B cell (primary cell): ENCODE measurements at regions not wholly inside any gene's neighbourhood (a gene's known extent, or its start where the extent isn't known, plus 50 kb on each side); places are given as distances from the start of the nearest gene placed in this dataset.

Experiments used
- ATAC-seq: fragments of 200-7000 bp; cut with Tn5 transposase; one replicate; pipeline ENCODE4 v1.10.0; 2021; ENCODE audit warnings: low read depth, mild to moderate bottlenecking, moderate number of reproducible peaks, moderate library complexity
- CTCF ChIA-PET: fragments of 350-600 bp; sonication (Branson Sonifier 250); formaldehyde crosslinking; loops from one replicate; lab custom pipeline; 2021; ENCODE audit warnings: antibody characterized with exemption, inconsistent platforms; lab: Charles Lee
- POLR2A ChIA-PET: fragments of 350-600 bp; sonication (Branson Sonifier 250); formaldehyde crosslinking; loops from one replicate; lab custom pipeline; 2021; ENCODE audit warnings: antibody characterized with exemption; lab: Charles Lee
- DNase-seq: peaks from one replicate; pipeline ENCODE4 v3.0.0; 2013
- H2AFZ ChIP-seq: 2 replicates; pipeline ENCODE4 v1.6.1; 2012; ENCODE audit warnings: mild to moderate bottlenecking, low read depth, low read length; ENCODE audit not compliant: insufficient read depth, poor library complexity, severe bottlenecking
- H3K27ac ChIP-seq, 2 donors: 1 replicate in 1 of 2; 2 replicates in 1 of 2; pipeline ENCODE4 v1.5.1; 2012 to 2013; ENCODE audit warnings: low read length in 2 of 2, mild to moderate bottlenecking in 2 of 2, moderate library complexity in 1 of 2
- H3K27me3 ChIP-seq, 4 experiments: fragments of 200-600 bp in 1 of 4; sonication (generic) in 1 of 4; replicated peaks in 1 of 4; 1 replicate in 2 of 4; 2 replicates in 2 of 4; pipeline versions ENCODE4 v1.6.1 to v1.7.0; 2013 to 2016; ENCODE audit warnings: low read length in 3 of 4, mild to moderate bottlenecking in 2 of 4, mixed read lengths in 1 of 4, moderate library complexity in 1 of 4; ENCODE audit not compliant: insufficient read depth in 4 of 4, control insufficient read depth in 3 of 4; ENCODE audit errors: control extremely low read depth in 1 of 4
- H3K36me3 ChIP-seq, 2 experiments: replicated peaks in 1 of 2; 1 replicate in 1 of 2; 2 replicates in 1 of 2; pipeline versions ENCODE4 v1.6.1 to v1.7.1; 2013; ENCODE audit warnings: low read length in 1 of 2; ENCODE audit not compliant: insufficient read depth in 2 of 2, control insufficient read depth in 1 of 2; ENCODE audit errors: control extremely low read depth in 1 of 2, extremely low read depth in 1 of 2
- H3K4me1 ChIP-seq, 2 donors: fragments of 200-600 bp in 1 of 2; sonication (generic) in 1 of 2; 1 replicate in 1 of 2; 2 replicates in 1 of 2; pipeline versions ENCODE4 v1.5.1 to v1.6.1; 2013 to 2017; ENCODE audit warnings: low read length in 2 of 2; ENCODE audit not compliant: control insufficient read depth in 2 of 2, insufficient read depth in 2 of 2
- H3K4me2 ChIP-seq: replicated peaks from 2 replicates; pipeline ENCODE3; 2012; ENCODE audit warnings: mild to moderate bottlenecking, low read depth, low read length; ENCODE audit not compliant: poor library complexity, severe bottlenecking
- H3K4me3 ChIP-seq, 5 experiments: fragments of 200-600 bp in 1 of 5; sonication (generic) in 1 of 5; 1 replicate in 3 of 5; 2 replicates in 2 of 5; pipeline versions ENCODE4 v1.5.1 to v1.7.0; 2011 to 2016; ENCODE audit warnings: low read length in 4 of 5, mild to moderate bottlenecking in 4 of 5, low read depth in 2 of 5, control low read depth in 1 of 5, moderate library complexity in 1 of 5; ENCODE audit not compliant: insufficient read depth in 1 of 5; ENCODE audit errors: control extremely low read depth in 1 of 5, extremely low read depth in 1 of 5
- H3K79me2 ChIP-seq: fragments of 200-600 bp; sonication (generic); one replicate; pipeline ENCODE4 v1.6.0; 2016; ENCODE audit warnings: low read length; ENCODE audit not compliant: control insufficient read depth, insufficient read depth
- H3K9ac ChIP-seq: fragments of 200-600 bp; sonication (generic); 2 replicates; pipeline ENCODE4 v1.6.1; 2017; ENCODE audit warnings: mild to moderate bottlenecking, low read length, moderate library complexity
- H3K9me3 ChIP-seq, 3 donors: one replicate each; pipeline versions ENCODE4 v1.6.1 to v1.7.1; 2013; ENCODE audit warnings: low read length in 2 of 3; ENCODE audit not compliant: control insufficient read depth in 2 of 3, insufficient read depth in 1 of 3; ENCODE audit errors: control extremely low read depth in 1 of 3
- H4K20me1 ChIP-seq: 2 replicates; pipeline ENCODE4 v1.6.0; 2012; ENCODE audit warnings: mild to moderate bottlenecking, low read length; ENCODE audit not compliant: insufficient read depth, control insufficient read depth, poor library complexity, severe bottlenecking
- H3K27ac Mint-ChIP-seq: one replicate; pipeline ENCODE4 v1.8.0; 2021; ENCODE audit warnings: mixed read lengths
- H3K27me3 Mint-ChIP-seq: one replicate; pipeline ENCODE4 v1.8.0; 2021; ENCODE audit warnings: mixed read lengths
- H3K4me1 Mint-ChIP-seq: one replicate; pipeline ENCODE4 v1.8.0; 2021; ENCODE audit warnings: mixed read lengths
- H3K4me3 Mint-ChIP-seq: one replicate; pipeline ENCODE4 v1.8.0; 2021; ENCODE audit warnings: mixed read lengths
- H3K9me3 Mint-ChIP-seq: one replicate; pipeline ENCODE4 v1.8.0; 2022; ENCODE audit warnings: mixed read lengths; ENCODE audit not compliant: insufficient read depth
- CTCF ChIP-seq: fragments of 200-600 bp; IDR thresholded peaks from one replicate; pipeline ENCODE4 v1.8.0; 2022; ENCODE audit warnings: antibody characterized with exemption, mild to moderate bottlenecking
- EZH2 ChIP-seq: IDR thresholded peaks from 2 replicates; pipeline ENCODE4 v1.6.1; 2012; ENCODE audit warnings: borderline replicate concordance, low read depth, mild to moderate bottlenecking, moderate library complexity, low read length; ENCODE audit not compliant: insufficient read depth, poor library complexity, severe bottlenecking
- WGBS: methylation state at CpG from one replicate; pipeline ENCODE4 v1.1.5; 2013; ENCODE audit warnings: missing lambda C conversion rate; ENCODE audit not compliant: insufficient coverage; 5-methylcytosine and 5-hydroxymethylcytosine counted together
- intact Hi-C: fragments of 100-400 bp; cut with micrococcal nuclease; formaldehyde crosslinking; loops from one replicate; pipeline ENCODE4 v1.10.0; 2022

- CTCF ChIA-PET, result no interaction called here
- DNase-seq (no peak), ATAC-seq (no peak)
- POLR2A ChIA-PET, result no interaction called here
- Histone ChIP-seq H3K27ac (no peak overlapping the region), H3K36me3 (no peaks in the 10 kb centered on the region), H3K4me2 (no peak overlapping the region), H3K27me3 (no peaks in the 10 kb centered on the region), H3K4me1 (no peaks in the 10 kb centered on the region), H3K9ac (no peak overlapping the region), H3K9me3 (no peaks in the 10 kb centered on the region), H3K4me3 (no peak overlapping the region), H4K20me1 (no peaks in the 10 kb centered on the region), H2AFZ (no peak overlapping the region), H3K79me2 (no peaks in the 10 kb centered on the region)
- peaks cover 11% of the 10 kb centered on the region for H3K9me3 Mint-ChIP-seq
- no peaks in the 10 kb centered on the region for H3K27me3 Mint-ChIP-seq
- no CpG with 5 or more reads among the region's 3 CpGs for WGBS
- intact Hi-C loops, result no loop called here
- H3K27ac Mint-ChIP-seq, result no peak overlapping the region
- no peak overlapping the region for H3K4me3 Mint-ChIP-seq
- H3K4me1 Mint-ChIP-seq, result no peaks in the 10 kb centered on the region
- no peak for TF ChIP-seq EZH2
- no peak for TF ChIP-seq CTCF
Measured at GRCh38 chr5:27402828-27403227, 364.4 kb upstream of the CDH9 start.

GRCh38 chr5:27396998-27397397 is 358.6 kb upstream of the CDH9 start:
- TF ChIP-seq CTCF, result no peak
- no peak for TF ChIP-seq EZH2
- Histone ChIP-seq H2AFZ (no peak overlapping the region), H3K9ac (no peak overlapping the region), H3K36me3 (no peaks in the 10 kb centered on the region), H4K20me1 (no peaks in the 10 kb centered on the region), H3K4me1 (no peaks in the 10 kb centered on the region), H3K79me2 (no peaks in the 10 kb centered on the region), H3K27ac (no peak overlapping the region), H3K27me3 (no peaks in the 10 kb centered on the region), H3K4me3 (no peak overlapping the region), H3K9me3 (no peaks in the 10 kb centered on the region), H3K4me2 (no peak overlapping the region)
- CTCF ChIA-PET, result no interaction called here
- no peaks in the 10 kb centered on the region for H3K27me3 Mint-ChIP-seq
- H3K4me1 Mint-ChIP-seq, result no peaks in the 10 kb centered on the region
- no peak overlapping the region for H3K27ac Mint-ChIP-seq
- no peak overlapping the region for H3K4me3 Mint-ChIP-seq
- no peak for DNase-seq
- ATAC-seq, result no peak
- POLR2A ChIA-PET, result no interaction called here
- intact Hi-C loops, result no loop called here
- H3K9me3 Mint-ChIP-seq, result peaks cover 11% of the 10 kb centered on the region
- 97% methylated on average over 5 of the region's 9 CpGs for WGBS
